ENCODE measurements at regions not wholly inside any gene's neighbourhood (a gene's known extent, or its start where the extent isn't known, plus 50 kb on each side); places are given as distances from the start of the nearest gene placed in this dataset.

GRCh38 chr5:44183312-44183711, 205.9 kb downstream of the FGF10 start:
- TF ChIP-seq POLR2AphosphoS2 (IDR thresholded peaks at IDR 0.05; ENCODE audit: low read length) (no peak), CTCF (IDR thresholded peaks at IDR 0.05 in 2 of 3, conservative IDR thresholded peaks at IDR 0.05 in 1 of 3; ENCODE audit: insufficient read depth in 2 of 3, low read depth in 1 of 3, low read length in 3 of 3) (no peak), EP400 (IDR thresholded peaks at IDR 0.05) (no peak), KLF16 (IDR thresholded peaks at IDR 0.05) (no peak), ZNF512 (tag; IDR thresholded peaks at IDR 0.05) (no peak)
